Activated CD4-positive, CD25-positive, alpha-beta regulatory T cell treated with anti-CD3 and anti-CD28 coated beads, Interleukin-2, amount 50 U/mL, for 72 hours (primary cell): ENCODE measurements at regions not wholly inside any gene's neighbourhood (a gene's known extent, or its start where the extent isn't known, plus 50 kb on each side); places are given as distances from the start of the nearest gene placed in this dataset.

Experiments used
- DNase-seq: peaks from one replicate; pipeline ENCODE4 v3.0.0; 2021

DNA sequence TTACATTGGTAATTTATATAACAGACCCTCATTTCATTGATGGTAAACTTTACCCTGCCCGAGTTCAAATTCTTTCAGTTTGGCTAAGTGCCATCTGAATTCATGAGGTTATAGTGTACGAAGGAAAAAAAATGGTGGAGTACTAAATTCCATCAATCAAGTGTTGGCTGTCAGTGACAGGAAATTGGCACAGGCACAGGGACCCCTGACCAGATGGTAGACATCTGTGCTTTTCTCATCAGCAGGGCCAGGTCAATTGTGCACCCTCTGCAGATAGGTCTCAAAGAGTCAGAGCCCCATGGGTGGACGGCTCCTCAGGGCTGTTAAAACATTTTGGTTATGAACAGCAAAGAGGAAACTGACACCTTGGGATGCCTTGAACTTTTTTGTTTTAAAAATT, 439.2 kb downstream of the SETBP1 start:
- DNase-seq, result no peak

DNA sequence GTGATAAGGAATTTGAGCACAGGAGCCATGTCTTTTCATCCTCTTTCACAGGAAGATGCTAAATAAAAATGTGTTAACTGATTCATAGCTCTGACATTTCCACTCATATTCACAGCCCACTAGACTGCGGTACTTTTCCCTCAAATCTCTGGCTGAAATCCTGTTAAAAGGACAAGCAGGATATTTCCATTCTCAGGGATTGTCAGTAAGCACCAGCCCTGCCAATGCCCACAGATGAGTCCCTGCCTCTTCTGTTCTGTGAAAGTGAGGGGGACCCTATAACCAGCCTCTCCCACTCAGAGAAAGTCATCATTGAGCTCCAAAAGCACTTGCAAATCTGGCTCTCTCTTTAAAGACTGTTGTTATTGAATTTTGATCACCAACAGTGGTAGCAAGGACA, 440.5 kb downstream of the SETBP1 start:
- DNase-seq, result no peak

DNA sequence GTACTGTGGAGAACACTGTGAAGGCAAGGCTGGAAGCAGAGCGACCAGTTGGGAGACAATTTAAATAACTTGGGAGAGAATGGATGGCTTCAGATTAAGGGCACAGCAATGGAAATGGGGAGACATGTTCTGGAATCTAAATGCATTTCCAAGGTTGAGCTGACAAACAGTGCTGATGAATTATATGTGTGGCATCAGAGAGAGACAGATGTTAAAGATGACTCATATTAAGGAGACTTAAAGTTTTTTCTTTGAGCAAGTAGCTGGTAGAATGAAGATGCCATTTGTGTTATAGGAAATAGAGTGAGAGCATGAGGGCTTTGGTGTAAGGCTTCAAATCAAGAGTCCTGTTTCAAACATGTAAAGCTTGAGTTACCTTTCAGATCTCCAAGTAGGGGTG, 441.8 kb downstream of the SETBP1 start:
- DNase-seq, result no peak

DNA sequence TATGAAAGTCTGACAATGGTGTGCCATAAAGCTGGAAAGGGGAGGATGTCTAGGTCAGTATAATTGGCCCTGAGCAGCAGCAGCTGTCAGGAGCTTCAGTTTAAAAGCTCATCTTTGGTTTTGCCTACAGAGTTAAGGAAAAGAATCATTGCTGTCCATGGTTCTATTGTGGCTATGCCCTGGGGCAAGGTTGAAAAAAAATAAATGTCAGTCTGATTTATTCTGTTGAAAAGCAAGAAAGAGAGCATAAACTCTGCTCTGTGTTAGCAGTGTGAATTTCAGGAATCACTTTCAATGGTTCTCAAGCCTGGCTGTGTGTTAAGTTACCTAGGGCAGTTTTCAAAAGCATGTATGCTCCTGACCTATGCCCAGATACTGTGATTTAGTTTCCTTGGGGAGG, 446.7 kb downstream of the SETBP1 start:
- DNase-seq, result no peak

DNA sequence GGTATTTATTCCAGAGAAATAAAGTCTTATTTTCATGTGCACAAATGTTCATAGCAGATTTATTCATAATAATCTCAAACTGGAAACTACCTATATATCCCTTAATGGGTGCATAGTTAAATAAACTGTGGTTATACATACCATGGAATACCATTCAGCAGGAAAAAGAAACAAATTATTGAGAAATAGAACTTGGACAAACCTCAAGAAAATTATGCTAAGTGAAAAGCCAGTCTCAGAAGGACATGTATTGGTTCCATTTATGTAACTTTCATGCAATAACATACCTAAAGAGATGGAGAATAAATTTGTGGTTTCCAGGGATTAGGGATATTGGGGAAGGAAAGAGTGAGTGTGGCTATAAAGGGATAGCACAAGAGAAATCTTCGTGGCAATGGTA, 452.6 kb downstream of the SETBP1 start:
- no peak for DNase-seq

DNA sequence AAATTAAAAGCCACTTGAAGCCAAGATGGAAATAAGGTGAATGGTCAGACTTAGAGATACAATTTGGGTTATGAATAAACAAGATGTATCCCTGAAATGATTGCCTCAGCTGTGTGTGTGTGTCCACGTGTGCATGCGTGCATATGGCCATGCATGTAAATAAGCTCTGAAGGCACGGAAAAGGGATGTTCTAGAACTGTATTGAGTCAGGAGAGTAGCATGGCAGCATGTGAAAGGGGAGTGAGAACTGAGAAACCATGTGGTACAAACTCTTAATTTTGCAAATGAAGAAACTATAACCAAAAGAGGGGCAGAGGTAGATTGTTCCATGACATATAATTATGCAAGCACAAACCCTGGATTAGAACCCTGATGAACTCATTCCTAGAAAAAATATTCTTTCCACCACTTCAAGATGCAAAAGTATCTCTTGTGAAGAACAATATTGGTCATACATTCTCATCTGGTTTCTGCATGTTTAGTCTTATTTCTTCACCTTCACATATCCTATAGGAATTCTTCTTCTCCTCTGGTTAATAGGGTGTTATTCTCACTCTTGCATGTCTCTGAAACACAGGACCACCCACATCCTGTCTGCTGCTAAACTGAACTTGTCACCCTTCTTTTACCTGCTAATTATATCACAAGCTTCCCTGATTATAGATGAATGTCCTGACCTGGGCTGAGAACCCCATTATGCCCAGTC, 455.8 kb downstream of the SETBP1 start:
- no peak for DNase-seq

DNA sequence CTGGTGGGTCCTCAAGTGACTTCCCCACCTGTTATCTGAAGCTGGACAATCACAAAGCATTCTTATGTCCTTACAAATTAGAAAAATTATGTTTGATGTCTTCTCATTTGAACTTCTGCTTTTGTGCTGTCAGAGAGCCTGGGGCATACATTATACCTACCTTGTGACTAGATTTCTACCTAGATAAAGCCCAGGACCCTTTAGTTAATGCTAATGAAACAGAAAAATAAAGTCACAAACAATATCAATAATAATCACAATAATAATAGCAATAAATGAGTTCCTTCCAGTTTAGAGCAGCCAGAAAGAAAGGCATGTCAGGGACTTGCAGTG, 456.4 kb downstream of the SETBP1 start:
- no peak for DNase-seq

DNA sequence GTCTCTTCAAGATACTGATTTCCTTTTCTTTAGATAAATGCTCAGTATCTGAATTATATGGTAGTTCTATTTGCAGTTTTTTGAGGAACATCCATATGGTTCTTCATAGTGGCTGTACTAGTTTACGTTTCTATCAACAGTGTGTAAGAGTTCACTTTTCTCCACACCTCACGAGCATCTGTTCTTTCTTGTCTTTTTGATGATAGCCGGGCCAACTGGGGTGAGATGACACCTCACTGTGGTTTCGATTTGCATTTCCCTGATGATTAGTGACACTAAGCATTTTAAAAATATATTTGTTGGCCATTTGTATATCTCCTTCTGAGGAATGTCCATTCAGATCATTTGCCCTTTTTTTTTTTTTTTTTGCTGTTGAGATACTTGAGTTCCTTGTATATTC, 458.8 kb downstream of the SETBP1 start:
- DNase-seq, result no peak

DNA sequence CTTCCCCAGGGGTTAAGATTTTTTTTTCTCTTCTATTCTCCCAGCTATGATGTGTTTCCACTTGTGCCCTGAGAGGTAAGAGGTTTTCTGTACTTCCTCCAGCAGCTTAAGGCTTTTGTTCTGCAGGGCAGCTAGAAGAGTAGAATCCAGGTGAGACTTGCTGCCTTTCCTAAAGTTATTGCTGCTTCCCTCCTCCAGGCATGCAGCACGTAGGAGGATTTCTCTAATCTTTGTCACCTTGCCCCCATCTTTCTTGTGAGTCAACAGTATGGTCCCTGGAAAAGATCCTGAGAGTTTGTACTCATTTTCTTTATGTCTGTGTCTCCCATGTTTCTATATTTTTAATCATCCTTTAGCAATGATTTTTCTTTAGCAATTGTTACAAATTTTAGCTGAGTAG, 462.2 kb downstream of the SETBP1 start:
- DNase-seq, result no peak

DNA sequence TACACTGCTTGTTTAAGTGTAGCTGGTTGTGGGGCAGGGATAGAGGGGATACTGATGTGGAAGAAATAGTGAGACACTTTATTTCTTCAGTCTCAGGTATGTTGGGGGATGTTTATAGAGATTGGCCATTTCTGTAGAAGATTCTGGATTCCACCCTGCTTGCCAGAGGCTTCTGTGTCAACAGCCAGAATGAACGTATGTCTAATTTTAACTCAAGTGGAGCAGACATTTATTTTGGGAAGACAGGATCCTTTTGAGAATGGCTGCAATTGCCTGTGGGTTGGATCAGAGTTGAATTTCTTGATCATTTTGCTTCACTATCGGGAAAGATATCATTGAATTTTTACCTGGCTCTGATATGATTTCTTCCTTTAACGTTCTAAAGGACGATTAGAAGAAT, 465.6 kb upstream of the SLC14A2 start:
- no peak for DNase-seq

DNA sequence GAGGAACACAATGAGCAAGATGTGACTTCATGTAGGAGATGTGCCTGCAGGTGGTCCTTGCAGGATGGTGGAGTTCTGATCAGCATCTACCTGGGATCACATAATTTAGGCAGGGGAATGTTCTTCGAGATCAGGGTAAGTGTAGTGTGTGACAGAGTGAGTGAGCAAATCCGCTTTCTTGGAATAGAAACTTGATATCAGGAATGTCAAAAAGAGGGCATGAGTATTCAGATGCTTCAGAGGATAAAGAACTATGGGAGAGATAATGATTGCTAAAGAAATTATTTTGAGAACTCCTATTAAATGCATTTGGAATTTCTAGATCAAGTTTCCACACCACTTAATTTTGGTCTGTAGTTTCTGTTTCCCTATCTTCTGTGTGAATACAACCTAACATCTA, 463.6 kb upstream of the SLC14A2 start:
- no peak for DNase-seq

DNA sequence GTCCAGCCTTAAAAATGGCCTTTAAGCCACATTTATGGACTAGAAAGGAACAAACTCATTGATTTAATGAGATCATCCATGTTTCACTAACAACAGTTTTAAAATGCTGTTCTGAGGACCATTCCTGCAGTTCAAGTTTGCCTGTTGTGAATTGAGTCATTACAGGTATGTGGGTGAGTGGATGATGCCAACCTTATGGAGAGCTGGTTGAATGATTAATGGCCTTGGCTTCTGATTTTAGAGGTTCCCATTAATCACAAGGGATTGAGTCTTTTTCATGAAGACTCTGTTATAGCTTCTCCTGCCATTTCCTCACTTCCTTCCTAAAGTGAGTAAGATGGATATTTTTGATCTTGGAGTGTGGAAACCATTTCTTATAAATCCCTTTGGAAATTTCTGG, 459.8 kb upstream of the SLC14A2 start:
- no peak for DNase-seq

DNA sequence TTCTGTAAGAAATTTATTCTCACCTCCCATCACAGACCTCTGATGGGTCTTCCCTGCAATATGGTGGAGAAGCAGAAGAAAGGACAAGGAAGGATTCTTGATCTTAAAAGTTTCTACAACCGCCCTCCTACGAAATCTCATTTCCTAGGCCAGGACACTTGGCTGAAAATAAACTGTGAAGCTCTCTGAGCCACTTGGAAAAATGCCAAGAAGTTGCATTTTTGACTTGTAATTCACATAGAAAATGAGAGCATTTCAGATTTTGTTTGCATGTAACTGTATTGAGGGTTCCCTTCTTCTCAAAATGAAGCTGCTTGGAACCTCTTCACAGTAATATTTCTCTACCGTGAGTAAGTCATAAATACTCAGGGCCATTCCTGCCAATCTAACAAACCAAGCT, 458.3 kb upstream of the SLC14A2 start:
- no peak for DNase-seq

DNA sequence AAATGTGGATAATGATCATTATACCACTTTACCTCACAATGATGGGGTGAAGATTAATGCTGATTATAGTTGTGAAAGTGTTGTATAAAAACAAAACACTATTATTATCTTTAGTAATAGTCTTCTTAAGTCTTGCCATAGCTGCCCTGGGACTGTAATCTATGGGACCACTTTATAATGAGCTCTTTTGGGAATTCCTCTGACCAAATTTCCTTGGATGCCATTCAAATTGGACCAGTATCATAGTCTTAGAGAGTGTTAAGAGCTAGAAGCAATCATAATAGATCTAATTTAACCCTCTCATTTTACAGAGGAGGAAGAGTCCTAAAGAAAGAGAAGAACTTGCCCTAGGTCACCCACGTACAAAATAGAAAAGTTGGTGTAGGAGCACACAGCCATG, 457.7 kb upstream of the SLC14A2 start:
- DNase-seq, result no peak

DNA sequence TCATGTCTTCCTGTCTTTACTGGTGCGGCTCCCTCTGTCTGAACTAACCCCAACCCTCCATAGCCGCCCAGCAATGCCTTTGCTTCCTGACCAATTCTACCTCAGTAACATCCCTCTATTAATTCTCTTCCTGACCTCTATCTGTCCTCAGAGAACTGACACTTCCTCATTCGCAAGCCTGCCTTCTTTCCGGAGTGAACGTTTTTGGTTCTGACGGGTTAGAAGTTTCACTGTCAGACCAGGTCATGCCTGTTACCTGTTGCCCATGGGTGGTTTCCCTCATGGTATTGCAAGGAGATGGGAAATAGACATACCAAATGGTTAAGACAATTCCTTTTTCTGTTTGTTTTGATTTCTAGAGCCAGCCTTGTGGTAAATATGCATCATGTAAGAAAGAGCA, 453.4 kb upstream of the SLC14A2 start:
- no peak for DNase-seq

DNA sequence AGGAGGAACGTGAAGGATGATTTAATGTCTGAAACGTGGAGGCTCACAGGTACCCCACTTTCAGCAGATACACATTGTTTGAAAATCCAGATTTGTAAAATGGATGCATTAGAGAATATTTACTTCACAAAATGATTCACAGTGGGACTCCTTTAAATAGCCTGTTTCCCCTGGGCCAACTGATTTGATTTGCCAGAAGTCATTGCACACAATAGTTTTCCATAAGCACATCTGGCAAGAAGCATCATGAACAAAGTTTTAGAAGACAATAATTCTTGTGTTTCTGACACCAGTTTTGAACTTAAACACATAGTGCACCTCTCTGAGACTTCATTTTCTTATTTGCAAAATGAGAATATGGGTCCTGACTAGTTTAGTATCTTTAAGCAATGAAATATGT, 451.4 kb upstream of the SLC14A2 start:
- DNase-seq, result no peak

DNA sequence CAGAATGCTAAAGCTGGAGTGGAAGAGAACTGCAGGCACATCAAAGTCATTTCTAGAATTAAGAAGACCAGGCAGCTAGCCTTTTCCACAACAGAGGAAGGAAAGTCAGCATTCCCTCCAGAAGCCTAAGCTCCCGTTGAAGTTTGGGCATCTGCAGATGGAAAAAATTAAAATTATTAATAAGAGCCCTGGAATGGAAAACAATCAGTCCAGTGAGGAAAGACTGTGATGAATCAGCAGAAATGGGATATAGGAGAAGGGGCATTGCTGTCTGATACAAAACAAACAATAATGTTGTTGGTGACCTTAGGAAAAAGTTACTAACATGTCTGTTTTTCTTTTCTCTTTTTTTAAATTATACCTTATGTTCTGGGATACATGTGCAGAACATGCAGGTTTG, 450.7 kb upstream of the SLC14A2 start:
- no peak for DNase-seq

DNA sequence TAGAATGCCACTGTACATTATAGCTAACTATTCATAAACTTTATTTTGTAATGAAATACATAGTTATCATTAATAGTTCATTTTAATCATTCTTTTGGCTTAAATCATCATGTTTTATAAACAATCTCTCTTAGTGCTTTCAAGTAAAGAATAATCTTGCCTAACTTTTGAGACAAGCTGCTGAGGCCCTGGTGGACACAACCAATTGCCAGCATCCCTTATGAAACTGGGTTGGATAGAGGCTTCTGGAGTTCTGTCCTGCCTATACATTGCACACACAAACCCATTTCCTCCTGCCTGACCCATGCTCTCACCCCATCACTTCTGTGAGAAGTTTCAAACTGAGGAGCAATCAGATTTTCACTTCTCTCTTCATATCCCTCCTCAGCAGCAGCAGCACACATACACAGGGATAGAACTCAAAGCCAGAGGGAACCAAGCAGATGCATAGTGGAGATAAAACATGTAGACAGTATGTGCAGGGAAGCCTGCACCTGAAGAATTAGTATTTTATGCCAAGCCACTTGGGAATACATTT, 450.0 kb upstream of the SLC14A2 start:
- no peak for DNase-seq

DNA sequence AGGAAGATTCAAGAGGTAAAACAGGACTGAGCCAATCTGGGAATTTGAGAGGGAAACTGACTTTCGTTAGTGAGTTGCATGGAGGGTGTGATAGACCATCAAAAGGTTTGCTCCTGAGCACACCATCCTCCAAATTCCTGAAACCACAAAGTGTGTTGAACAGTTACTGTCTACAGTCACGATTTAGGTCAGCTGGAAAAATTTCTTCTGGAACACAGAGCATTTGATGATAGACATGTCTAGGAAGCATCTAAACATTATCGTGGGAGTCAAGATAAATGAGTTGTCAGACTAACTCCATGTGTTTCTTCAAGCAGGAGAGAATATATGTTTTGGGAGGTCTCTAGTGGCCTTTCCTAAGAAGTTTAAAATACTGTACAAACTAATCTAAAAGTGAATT, 449.4 kb upstream of the SLC14A2 start:
- no peak for DNase-seq

DNA sequence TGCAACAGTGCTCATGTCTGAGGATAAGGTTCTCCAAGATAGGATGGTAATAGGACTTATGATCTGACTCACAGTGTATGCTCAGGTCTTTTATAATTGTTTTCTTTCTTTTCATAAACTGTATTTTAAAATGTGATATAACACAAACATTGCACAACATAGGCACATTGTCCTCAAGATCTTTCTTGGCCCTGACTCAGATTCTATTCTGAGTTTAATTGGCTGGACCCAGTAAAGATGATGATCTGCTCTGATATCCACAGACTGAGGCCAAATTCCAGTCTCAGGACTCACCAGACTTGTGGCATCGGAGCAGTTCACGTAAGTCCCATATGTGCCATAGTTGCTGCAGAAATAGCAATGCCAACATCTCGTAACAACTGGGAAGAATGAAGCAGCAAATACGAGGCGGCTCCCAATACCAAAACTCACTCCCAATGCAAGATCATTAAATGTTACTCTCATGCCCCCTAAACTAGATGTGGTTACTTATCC, 448.9 kb upstream of the SLC14A2 start:
- no peak for DNase-seq

DNA sequence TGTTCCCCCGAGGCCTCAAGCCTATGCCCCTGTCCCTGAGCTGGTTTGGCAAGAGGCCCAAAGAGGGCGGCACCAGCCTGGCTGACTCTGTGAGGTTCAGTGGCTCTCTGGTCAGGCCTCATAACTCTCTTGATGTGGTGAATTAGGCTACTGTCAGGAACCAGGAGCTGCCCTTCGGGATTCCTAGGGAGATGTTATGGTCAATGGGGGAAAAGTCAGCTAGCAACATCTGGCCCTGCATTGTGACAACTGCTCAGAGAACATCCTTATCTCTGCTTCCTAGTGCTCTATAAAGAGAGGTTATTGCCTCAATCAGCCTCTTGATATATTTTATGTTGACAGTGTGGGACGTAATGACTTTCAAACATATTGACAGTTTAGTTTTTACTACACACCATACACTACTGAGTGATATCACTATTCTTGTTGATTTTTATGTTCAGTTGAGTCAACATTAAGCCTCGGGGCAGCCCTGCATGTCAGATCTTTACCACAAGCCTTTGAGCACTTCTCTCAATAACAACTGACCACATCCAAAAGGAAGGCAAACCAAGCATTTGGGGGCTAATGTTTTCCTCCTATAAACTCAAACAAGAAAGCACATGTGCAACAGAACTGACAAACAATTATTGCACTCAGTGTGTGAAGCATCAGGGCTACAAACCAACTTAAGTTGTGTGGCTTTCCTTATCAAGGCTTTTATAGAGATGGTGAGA, 448.3 kb upstream of the SLC14A2 start:
- DNase-seq, result no peak

DNA sequence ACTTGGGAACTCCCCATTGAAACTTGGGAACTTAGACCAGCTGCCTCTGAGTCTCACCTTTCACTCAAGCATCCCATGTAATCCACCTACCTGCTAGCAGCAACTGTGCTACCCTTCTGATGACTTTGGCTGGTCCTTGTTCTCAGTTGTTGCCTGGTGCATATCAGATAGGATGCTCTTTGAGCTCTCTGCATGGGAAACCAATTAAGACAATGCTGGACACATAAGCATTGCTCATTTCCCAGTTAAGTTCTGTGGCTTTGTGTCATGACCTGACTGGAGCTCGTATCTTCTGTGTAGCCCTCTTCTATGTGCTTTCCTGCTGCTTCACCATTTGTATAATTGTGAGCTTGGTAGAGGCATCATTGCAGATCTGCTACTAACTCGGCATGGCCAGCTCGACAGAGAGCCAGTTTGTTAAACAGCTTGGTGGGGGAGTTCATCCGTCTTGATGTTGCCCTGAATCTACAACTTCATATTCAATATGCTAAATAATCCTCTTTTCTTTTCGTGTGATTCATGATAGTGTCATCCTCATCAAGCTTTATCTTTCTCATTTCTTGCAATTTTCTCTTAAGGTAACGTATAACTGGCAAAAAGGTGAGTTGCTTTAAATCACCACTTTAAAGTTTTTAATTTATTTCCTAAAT, 447.5 kb upstream of the SLC14A2 start:
- DNase-seq, result no peak

DNA sequence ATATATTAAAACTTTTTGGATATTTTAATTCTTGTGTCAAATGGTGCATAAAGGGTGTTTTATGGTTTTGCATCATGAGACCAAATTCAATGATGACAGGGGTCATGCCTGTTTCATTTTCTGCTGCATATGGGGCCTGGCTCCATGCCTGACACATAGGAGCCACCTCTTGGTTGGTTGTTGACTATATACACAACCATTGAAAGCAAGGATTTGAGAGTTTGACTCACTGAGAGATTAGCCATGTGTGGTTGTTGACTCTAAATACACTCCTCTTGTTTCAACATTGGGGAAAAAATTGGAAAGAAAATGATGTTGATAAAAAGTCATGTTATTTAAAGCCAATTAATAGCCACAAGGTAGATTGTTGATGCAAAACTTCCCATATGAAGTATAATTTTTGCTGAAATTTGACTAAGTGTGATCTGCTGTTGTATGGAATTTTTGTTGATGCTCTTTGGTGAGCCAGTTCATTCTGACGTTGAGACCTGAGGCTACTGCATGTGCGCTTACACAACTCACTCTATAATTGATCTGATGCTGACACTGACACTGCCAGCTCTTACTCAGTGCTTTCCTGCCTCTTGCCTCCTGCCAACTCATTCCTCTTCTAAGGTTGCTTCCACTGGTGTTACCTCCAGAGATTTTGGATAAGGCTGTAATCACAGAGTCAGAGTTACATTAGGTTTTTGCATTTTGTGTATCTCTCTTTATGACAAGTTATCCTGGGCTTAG, 446.2 kb upstream of the SLC14A2 start:
- no peak for DNase-seq
